ENCODE measurements at regions not wholly inside any gene's neighbourhood (a gene's known extent, or its start where the extent isn't known, plus 50 kb on each side); places are given as distances from the start of the nearest gene placed in this dataset.

GRCh38 chr5:20476016-20476415 is 488.0 kb upstream of the CDH18 start:
- Histone ChIP-seq H3K36me3 (ENCODE audit: control insufficient read depth in 2 of 2, insufficient read depth in 1 of 2, low read length in 2 of 2) (no peaks in the 10 kb centered on the region), H3K27ac (ENCODE audit: extremely low read depth, low read depth, low read length) (no peak overlapping the region), H3K9me3 (ENCODE audit: control insufficient read depth, insufficient read depth, low read depth, low read length) (no peaks in the 10 kb centered on the region), H3K4me1 (ENCODE audit: control insufficient read depth, insufficient read depth, low read length) (no peaks in the 10 kb centered on the region), H3K4me3 (ENCODE audit: low read depth, low read length) (no peak overlapping the region)
- TF ChIP-seq SP2 (tag by site-specific recombination; IDR thresholded peaks at IDR 0.05) (no peak), SALL2 (tag by site-specific recombination; IDR thresholded peaks at IDR 0.05; ENCODE audit: borderline replicate concordance) (no peak), ZNF548 (tag by site-specific recombination; IDR thresholded peaks at IDR 0.05) (no peak), ZNF529 (tag by site-specific recombination; IDR thresholded peaks at IDR 0.05; ENCODE audit: insufficient replicate concordance) (no peak)
- ChIA-PET POLR2A (no interaction called here), CTCF (no interaction called here)

- TF ChIP-seq EGR2 (tag by site-specific recombination; IDR thresholded peaks at IDR 0.05; ENCODE audit: low read depth) (no peak), ZNF560 (tag by site-specific recombination; IDR thresholded peaks at IDR 0.05; ENCODE audit: borderline replicate concordance) (no peak), PATZ1 (tag by site-specific recombination; IDR thresholded peaks at IDR 0.05) (no peak), ZNF202 (tag by site-specific recombination; IDR thresholded peaks at IDR 0.05; ENCODE audit: borderline replicate concordance) (no peak), ZNF48 (tag by site-specific recombination; IDR thresholded peaks at IDR 0.05) (no peak), ZNF830 (tag by site-specific recombination; IDR thresholded peaks at IDR 0.05; ENCODE audit: low read depth) (no peak), PBX3 (CRISPR knock-in tag; IDR thresholded peaks at IDR 0.05) (no peak), ZNF239 (tag by site-specific recombination; IDR thresholded peaks at IDR 0.05) (no peak), ZNF621 (tag by site-specific recombination; IDR thresholded peaks at IDR 0.05) (no peak)
- TF ChIP-seq, protein P1, sequence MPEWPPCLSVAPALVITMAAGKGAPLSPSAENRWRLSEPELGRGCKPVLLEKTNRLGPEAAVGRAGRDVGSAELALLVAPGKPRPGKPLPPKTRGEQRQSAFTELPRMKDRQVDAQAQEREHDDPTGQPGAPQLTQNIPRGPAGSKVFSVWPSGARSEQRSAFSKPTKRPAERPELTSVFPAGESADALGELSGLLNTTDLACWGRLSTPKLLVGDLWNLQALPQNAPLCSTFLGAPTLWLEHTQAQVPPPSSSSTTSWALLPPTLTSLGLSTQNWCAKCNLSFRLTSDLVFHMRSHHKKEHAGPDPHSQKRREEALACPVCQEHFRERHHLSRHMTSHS (tag by site-specific recombination; IDR thresholded peaks at IDR 0.05) = no peak
- Histone ChIP-seq H3K36me3 (ENCODE audit: control insufficient read depth in 2 of 2, insufficient read depth in 1 of 2, low read length in 2 of 2) (no peaks in the 10 kb centered on the region), H3K4me3 (ENCODE audit: low read depth, low read length) (no peak overlapping the region), H3K9me3 (ENCODE audit: control insufficient read depth, insufficient read depth, low read depth, low read length) (no peaks in the 10 kb centered on the region), H3K4me1 (ENCODE audit: control insufficient read depth, insufficient read depth, low read length) (no peaks in the 10 kb centered on the region), H3K27ac (ENCODE audit: extremely low read depth, low read depth, low read length) (no peak overlapping the region)
- POLR2A ChIA-PET = no interaction called here
- CTCF ChIA-PET = no interaction called here
These were observed 483.0 kb upstream of the CDH18 start for GRCh38 chr5:20470997-20471396.

GRCh38 chr5:20469792-20470191 is 481.8 kb upstream of the CDH18 start:
- Histone ChIP-seq H3K4me3 (ENCODE audit: low read depth, low read length) (no peak overlapping the region), H3K36me3 (ENCODE audit: control insufficient read depth in 2 of 2, insufficient read depth in 1 of 2, low read length in 2 of 2) (no peaks in the 10 kb centered on the region), H3K4me1 (ENCODE audit: control insufficient read depth, insufficient read depth, low read length) (no peaks in the 10 kb centered on the region), H3K9me3 (ENCODE audit: control insufficient read depth, insufficient read depth, low read depth, low read length) (no peaks in the 10 kb centered on the region), H3K27ac (ENCODE audit: extremely low read depth, low read depth, low read length) (no peak overlapping the region)
- ChIA-PET CTCF (no interaction called here), POLR2A (no interaction called here)
- no peak for TF ChIP-seq ZNF544 (tag by site-specific recombination; IDR thresholded peaks at IDR 0.05)
- TF ChIP-seq ZNF221 (tag by site-specific recombination; IDR thresholded peaks at IDR 0.05; ENCODE audit: borderline replicate concordance) = no peak
- no peak for TF ChIP-seq ZBTB8A (tag by site-specific recombination; IDR thresholded peaks at IDR 0.05)
- no peak for TF ChIP-seq KLF10 (tag by site-specific recombination; IDR thresholded peaks at IDR 0.05)
- no peak for TF ChIP-seq ZNF701 (tag by site-specific recombination; IDR thresholded peaks at IDR 0.05)
- no peak for TF ChIP-seq ZNF473 (tag by site-specific recombination; IDR thresholded peaks at IDR 0.05)
- TF ChIP-seq ZNF561 (tag by site-specific recombination; IDR thresholded peaks at IDR 0.05; ENCODE audit: borderline replicate concordance) = no peak
- no peak for TF ChIP-seq ZNF140 (tag by site-specific recombination; IDR thresholded peaks at IDR 0.05)
- no peak for TF ChIP-seq ZNF341 (tag by site-specific recombination; IDR thresholded peaks at IDR 0.05; ENCODE audit: low read depth)
- no peak for TF ChIP-seq SP2 (tag by site-specific recombination; IDR thresholded peaks at IDR 0.05)
- TF ChIP-seq ZNF776 (tag by site-specific recombination; IDR thresholded peaks at IDR 0.05; ENCODE audit: borderline replicate concordance) = no peak
- no peak for TF ChIP-seq ZNF501 (tag by site-specific recombination; IDR thresholded peaks at IDR 0.05)
- no peak for TF ChIP-seq YY1 (tag by site-specific recombination; IDR thresholded peaks at IDR 0.05)
- no peak for TF ChIP-seq ZNF202 (tag by site-specific recombination; IDR thresholded peaks at IDR 0.05; ENCODE audit: borderline replicate concordance)
- no peak for TF ChIP-seq ZNF211 (tag by site-specific recombination; IDR thresholded peaks at IDR 0.05; ENCODE audit: low read depth)
- TF ChIP-seq PATZ1 (tag by site-specific recombination; IDR thresholded peaks at IDR 0.05) = no peak
- no peak for TF ChIP-seq ZNF560 (tag by site-specific recombination; IDR thresholded peaks at IDR 0.05; ENCODE audit: borderline replicate concordance)
